WTC11 (cell line): ENCODE measurements at regions not wholly inside any gene's neighbourhood (a gene's known extent, or its start where the extent isn't known, plus 50 kb on each side); places are given as distances from the start of the nearest gene placed in this dataset.

Experiments used
- ATAC-seq: fragments of 200-7000 bp; cut with Tn5 transposase; 2 replicates; pipeline ENCODE4 v1.10.0; 2021; ENCODE audit warnings: mild to moderate bottlenecking, moderate library complexity
- CTCF ChIA-PET: fragments of 300-600 bp; sonication (Branson Sonifier 250); formaldehyde crosslinking; loops from one replicate; lab custom pipeline; 2021; ENCODE audit warnings: antibody characterized with exemption; lab: Charles Lee
- POLR2A ChIA-PET: fragments of 350-600 bp; sonication (Branson Sonifier 250); formaldehyde crosslinking; loops from one replicate; lab custom pipeline; 2021; ENCODE audit warnings: antibody characterized with exemption; lab: Charles Lee
- DNase-seq: peaks from one replicate; pipeline ENCODE4 v3.0.0; 2021; ENCODE audit warnings: low spot score
- H3K27ac Mint-ChIP-seq: 2 replicates; pipeline ENCODE4 v1.8.0; 2021; ENCODE audit warnings: mixed read lengths
- H3K27me3 Mint-ChIP-seq: 2 replicates; pipeline ENCODE4 v1.8.0; 2021; ENCODE audit warnings: low read depth, mild to moderate bottlenecking, moderate library complexity, mixed read lengths
- H3K36me3 Mint-ChIP-seq: 2 replicates; pipeline ENCODE4 v1.8.0; 2021; ENCODE audit warnings: mixed read lengths
- H3K4me1 Mint-ChIP-seq: 2 replicates; pipeline ENCODE4 v1.8.0; 2022; ENCODE audit warnings: mixed read lengths
- H3K4me3 Mint-ChIP-seq: 2 replicates; pipeline ENCODE4 v1.8.0; 2021; ENCODE audit warnings: mild to moderate bottlenecking, moderate library complexity, mixed read lengths
- H3K9me3 Mint-ChIP-seq: 2 replicates; pipeline ENCODE4 v1.8.0; 2021; ENCODE audit warnings: mixed read lengths
- ATF2 ChIP-seq: sonication (generic); formaldehyde crosslinking; IDR thresholded peaks from 2 replicates; pipeline ENCODE4 v1.8.1; 2022; ENCODE audit warnings: low read depth, missing genetic modification reagents, borderline replicate concordance
- ATF3 ChIP-seq: sonication (generic); formaldehyde crosslinking; conservative IDR thresholded peaks from 2 replicates; pipeline ENCODE4 v1.8.1; 2022; ENCODE audit warnings: mild to moderate bottlenecking, missing genetic modification reagents
- ATF6 ChIP-seq: sonication (generic); formaldehyde crosslinking; IDR thresholded peaks from 2 replicates; pipeline ENCODE4 v1.8.1; 2023; ENCODE audit warnings: mild to moderate bottlenecking, missing genetic modification reagents
- CBFB ChIP-seq: sonication (generic); formaldehyde crosslinking; IDR thresholded peaks from 2 replicates; pipeline ENCODE4 v1.8.1; 2022; ENCODE audit warnings: mild to moderate bottlenecking, low read depth, missing genetic modification reagents
- CTCF ChIP-seq: fragments of 200-600 bp; IDR thresholded peaks from 2 replicates; pipeline ENCODE4 v1.8.0; 2022; ENCODE audit warnings: antibody characterized with exemption
- E2F4 ChIP-seq: sonication (generic); formaldehyde crosslinking; IDR thresholded peaks from 2 replicates; pipeline ENCODE4 v1.8.1; 2022; ENCODE audit warnings: low read depth, mild to moderate bottlenecking, moderate library complexity, missing genetic modification reagents, borderline replicate concordance
- ERG ChIP-seq: fragments of 250-450 bp; sonication (Bioruptor Pico); IDR thresholded peaks from 2 replicates; pipeline ENCODE4 v1.8.0; 2021; ENCODE audit warnings: mild to moderate bottlenecking
- HMGXB4 ChIP-seq: sonication (generic); formaldehyde crosslinking; IDR thresholded peaks from 2 replicates; pipeline ENCODE4 v1.8.1; 2023; ENCODE audit warnings: mild to moderate bottlenecking, moderate library complexity, missing genetic modification reagents
- KAT7 ChIP-seq: sonication (generic); formaldehyde crosslinking; IDR thresholded peaks from 2 replicates; pipeline ENCODE4 v1.8.1; 2023; ENCODE audit warnings: missing genetic modification reagents, mild to moderate bottlenecking, borderline replicate concordance
- MAX ChIP-seq: sonication (generic); formaldehyde crosslinking; IDR thresholded peaks from 2 replicates; pipeline ENCODE4 v1.8.0; 2022; ENCODE audit warnings: mild to moderate bottlenecking, missing genetic modification reagents
- MLX ChIP-seq: sonication (generic); formaldehyde crosslinking; IDR thresholded peaks from 2 replicates; pipeline ENCODE4 v1.8.1; 2023; ENCODE audit warnings: mild to moderate bottlenecking, missing genetic modification reagents, moderate library complexity
- NFATC4 ChIP-seq: fragments of 250-450 bp; sonication (Bioruptor Pico); IDR thresholded peaks from 2 replicates; pipeline ENCODE4 v1.9.0; 2021; ENCODE audit warnings: mild to moderate bottlenecking
- NFYB ChIP-seq: sonication (generic); formaldehyde crosslinking; conservative IDR thresholded peaks from 2 replicates; pipeline ENCODE4 v1.8.0; 2022; ENCODE audit warnings: low read depth, missing genetic modification reagents
- SMAD4 ChIP-seq: sonication (generic); formaldehyde crosslinking; IDR thresholded peaks from 2 replicates; pipeline ENCODE4 v1.8.0; 2022; ENCODE audit warnings: mild to moderate bottlenecking, missing genetic modification reagents
- SOX15 ChIP-seq: fragments of 250-450 bp; sonication (Bioruptor Pico); IDR thresholded peaks from 2 replicates; pipeline ENCODE4 v1.9.0; 2021; ENCODE audit warnings: mild to moderate bottlenecking
- STAT6 ChIP-seq: sonication (generic); formaldehyde crosslinking; conservative IDR thresholded peaks from 2 replicates; pipeline ENCODE4 v1.8.1; 2023; ENCODE audit warnings: mild to moderate bottlenecking, low read depth, missing genetic modification reagents, moderate library complexity
- TEAD1 ChIP-seq: sonication (generic); formaldehyde crosslinking; IDR thresholded peaks from 2 replicates; pipeline ENCODE4 v1.8.0; 2022; ENCODE audit warnings: mild to moderate bottlenecking, missing genetic modification reagents
- USF2 ChIP-seq: sonication (generic); formaldehyde crosslinking; IDR thresholded peaks from 2 replicates; pipeline ENCODE4 v1.8.1; 2023; ENCODE audit warnings: mild to moderate bottlenecking, missing genetic modification reagents, moderate library complexity
- ZNF671 ChIP-seq: fragments of 250-450 bp; sonication (Bioruptor Pico); IDR thresholded peaks from 2 replicates; pipeline ENCODE4 v1.8.0; 2021; ENCODE audit warnings: mild to moderate bottlenecking

GRCh38 chr10:31741473-31741872, 187.2 kb downstream of the ARHGAP12 start:
- no peak overlapping the region for H3K27ac Mint-ChIP-seq
- no peaks in the 10 kb centered on the region; the same call in 1 of the 2 replicates for H3K27me3 Mint-ChIP-seq
- ATAC-seq (no peak), DNase-seq (no peak)
- H3K36me3 Mint-ChIP-seq, result peaks cover 8% of the 10 kb centered on the region
- ChIA-PET POLR2A (no interaction called here), CTCF (interaction anchor here (1.6 kb wide), 1 partner anchor 29 kb away, joined by 4 read pairs; no protein-coding TSS in a partner anchor)
- no peak for TF ChIP-seq NFATC4
- no peak for TF ChIP-seq ZNF671 (CRISPR knock-in tag)
- peaks cover 3% of the 10 kb centered on the region; the same call in 1 of the 2 replicates for H3K4me1 Mint-ChIP-seq
- peaks cover 23% of the 10 kb centered on the region for H3K9me3 Mint-ChIP-seq
- no peak overlapping the region for H3K4me3 Mint-ChIP-seq

GRCh38 chr10:31739711-31740110, 188.9 kb downstream of the ARHGAP12 start:
- H3K27ac Mint-ChIP-seq, result no peak overlapping the region
- POLR2A ChIA-PET, result no interaction called here
- ATAC-seq (no peak), DNase-seq (no peak)
- H3K9me3 Mint-ChIP-seq, result peaks cover 27% of the 10 kb centered on the region
- CTCF ChIA-PET, result interaction anchor here (0.6 to 0.8 kb wide), 2 partner anchors 11 to 47 kb away, joined by 3 to 4 read pairs; no protein-coding TSS in a partner anchor
- peaks cover 8% of the 10 kb centered on the region for H3K36me3 Mint-ChIP-seq
- H3K27me3 Mint-ChIP-seq, result peaks cover 6% of the 10 kb centered on the region; the same call in 1 of the 2 replicates
- peaks cover 3% of the 10 kb centered on the region; the same call in 1 of the 2 replicates for H3K4me1 Mint-ChIP-seq
- H3K4me3 Mint-ChIP-seq, result no peak overlapping the region
- TF ChIP-seq KAT7 (CRISPR knock-in tag) (no peak), CBFB (no peak), NFYB (CRISPR knock-in tag) (no peak), NFATC4 (no peak), USF2 (CRISPR knock-in tag) (no peak), MAX (CRISPR knock-in tag) (no peak), CTCF (no peak), SOX15 (CRISPR knock-in tag) (no peak), TEAD1 (no peak), ZNF671 (CRISPR knock-in tag) (no peak), ERG (CRISPR knock-in tag) (no peak), E2F4 (no peak), ATF3 (CRISPR knock-in tag) (no peak), ATF6 (CRISPR knock-in tag) (no peak), HMGXB4 (CRISPR knock-in tag) (no peak), MLX (no peak), SMAD4 (CRISPR knock-in tag) (no peak), STAT6 (no peak), ATF2 (CRISPR knock-in tag) (no peak)
